IMR-90 (cell line): ENCODE measurements at regions not wholly inside any gene's neighbourhood (a gene's known extent, or its start where the extent isn't known, plus 50 kb on each side); places are given as distances from the start of the nearest gene placed in this dataset.

Source experiments
- ATAC-seq: fragments of 200-7000 bp; cut with Tn5 transposase; 2 replicates; pipeline ENCODE4 v1.9.1; 2020; ENCODE audit warnings: low read depth, mild to moderate bottlenecking, moderate library complexity
- BruUV-seq: library from RNA; stranded (reverse); fragments of 400-500 nt; replicated peaks from 2 replicates; lab custom pipeline; 2021; lab: Mats Ljungman, UMichigan
- CTCF ChIA-PET: fragments of 300-600 bp; formaldehyde crosslinking; extraction: SDS; loops from one replicate; lab custom pipeline; 2021; ENCODE audit warnings: antibody characterized with exemption; lab: Yijun Ruan, JAX
- POLR2A ChIA-PET: fragments of 300-600 bp; sonication (Branson Sonifier 250); formaldehyde crosslinking; loops from one replicate; lab custom pipeline; 2022; ENCODE audit warnings: antibody characterized with exemption; ENCODE audit not compliant: unreplicated experiment; lab: Charles Lee
- DNase-seq: peaks from one replicate; pipeline ENCODE4 v3.0.0; 2013
- H2AFZ ChIP-seq: replicated peaks from 2 replicates; pipeline ENCODE3; 2013; ENCODE audit warnings: low read length, mild to moderate bottlenecking; ENCODE audit not compliant: poor library complexity
- H2AK5ac ChIP-seq: 2 replicates; pipeline ENCODE4 v1.6.1; 2013; ENCODE audit warnings: low read depth, low read length, inconsistent platforms
- H2AK9ac ChIP-seq: replicated peaks from 2 replicates; pipeline ENCODE3; 2013; ENCODE audit warnings: mild to moderate bottlenecking, low read depth, low read length, moderate library complexity; ENCODE audit not compliant: poor library complexity
- H2BK120ac ChIP-seq: 2 replicates; pipeline ENCODE4 v1.6.1; 2013; ENCODE audit warnings: low read depth, low read length, inconsistent platforms
- H2BK15ac ChIP-seq: 3 replicates; pipeline ENCODE4 v1.6.1; 2013; ENCODE audit warnings: low read depth, low read length, inconsistent platforms
- H2BK20ac ChIP-seq: 2 replicates; pipeline ENCODE4 v1.6.1; 2013; ENCODE audit warnings: low read depth, mild to moderate bottlenecking, inconsistent platforms, low read length, moderate library complexity
- H2BK5ac ChIP-seq: 2 replicates; pipeline ENCODE4 v1.6.1; 2013; ENCODE audit warnings: mild to moderate bottlenecking, low read depth, low read length, inconsistent platforms; ENCODE audit not compliant: poor library complexity, severe bottlenecking
- H3K14ac ChIP-seq: replicated peaks from 2 replicates; pipeline ENCODE4 v1.6.1; 2013; ENCODE audit warnings: low read depth, low read length, inconsistent platforms
- H3K18ac ChIP-seq: 2 replicates; pipeline ENCODE4 v1.6.1; 2013; ENCODE audit warnings: low read depth, low read length, control low read depth
- H3K23ac ChIP-seq: 2 replicates; pipeline ENCODE4 v1.6.1; 2013; ENCODE audit warnings: low read depth, low read length, inconsistent platforms
- H3K27ac ChIP-seq: 2 replicates; pipeline ENCODE4 v1.5.1; 2013; ENCODE audit warnings: mild to moderate bottlenecking, control low read depth, low read length; ENCODE audit not compliant: insufficient read depth
- H3K27me3 ChIP-seq: 2 replicates; pipeline ENCODE4 v1.6.1; 2013; ENCODE audit warnings: low read length; ENCODE audit not compliant: control insufficient read depth, insufficient read depth
- H3K36me3 ChIP-seq: 2 replicates; pipeline ENCODE4 v1.6.1; 2013; ENCODE audit warnings: low read length, mixed read lengths; ENCODE audit not compliant: control insufficient read depth, insufficient read depth
- H3K4ac ChIP-seq: 2 replicates; pipeline ENCODE4 v1.6.1; 2013; ENCODE audit warnings: low read depth, low read length, inconsistent platforms
- H3K4me1 ChIP-seq: 2 replicates; pipeline ENCODE4 v1.6.1; 2013; ENCODE audit warnings: low read length, mixed read lengths; ENCODE audit not compliant: control insufficient read depth, insufficient read depth
- H3K4me2 ChIP-seq: 2 replicates; pipeline ENCODE4 v1.6.1; 2013; ENCODE audit warnings: low read depth, mild to moderate bottlenecking, control low read depth, low read length, moderate library complexity
- H3K4me3 ChIP-seq: 2 replicates; pipeline ENCODE4 v1.5.1; 2013; ENCODE audit warnings: low read depth, mild to moderate bottlenecking, control low read depth, low read length, moderate library complexity; ENCODE audit not compliant: insufficient read depth
- H3K56ac ChIP-seq: 2 replicates; pipeline ENCODE4 v1.6.1; 2013; ENCODE audit warnings: low read length, inconsistent platforms; ENCODE audit not compliant: insufficient read depth; ENCODE audit errors: extremely low read depth
- H3K79me1 ChIP-seq, 2 experiments: 2 replicates each; pipeline ENCODE4 v1.6.1; 2013; ENCODE audit warnings: low read length in 2 of 2, inconsistent platforms in 1 of 2, low read depth in 1 of 2
- H3K9ac ChIP-seq: 2 replicates; pipeline ENCODE4 v1.6.1; 2013; ENCODE audit warnings: low read depth, low read length, control low read depth
- H3K9me1 ChIP-seq: 2 replicates; pipeline ENCODE4 v1.6.1; 2013; ENCODE audit warnings: low read length, inconsistent platforms; ENCODE audit not compliant: insufficient read depth
- H3K9me3 ChIP-seq: 2 replicates; pipeline ENCODE4 v1.6.1; 2013; ENCODE audit warnings: low read length; ENCODE audit not compliant: control insufficient read depth, insufficient read depth
- H4K20me1 ChIP-seq: 2 replicates; pipeline ENCODE4 v1.6.1; 2013; ENCODE audit warnings: low read length, inconsistent platforms; ENCODE audit not compliant: insufficient read depth
- H4K5ac ChIP-seq: 2 replicates; pipeline ENCODE4 v1.6.1; 2013; ENCODE audit warnings: mild to moderate bottlenecking, low read depth, low read length, control low read depth
- H4K8ac ChIP-seq, 2 experiments: 2 replicates each; pipeline ENCODE4 v1.6.1; 2013; ENCODE audit warnings: low read depth in 2 of 2, low read length in 2 of 2, control low read depth in 1 of 2, inconsistent platforms in 1 of 2
- H4K91ac ChIP-seq: 2 replicates; pipeline ENCODE4 v1.6.1; 2013; ENCODE audit warnings: low read depth, low read length, inconsistent platforms; ENCODE audit not compliant: insufficient read depth
- CHD1 ChIP-seq: IDR thresholded peaks from 2 replicates; pipeline ENCODE4 v1.6.1; 2012; ENCODE audit warnings: low read depth, low read length, improper control_type of control experiment
- MAFK ChIP-seq: IDR thresholded peaks from 2 replicates; pipeline ENCODE4 v1.6.1; 2012; ENCODE audit warnings: low read depth, low read length, improper control_type of control experiment
- MXI1 ChIP-seq: IDR thresholded peaks from 2 replicates; pipeline ENCODE4 v1.6.1; 2012; ENCODE audit warnings: low read depth, mild to moderate bottlenecking, low read length, moderate library complexity, borderline replicate concordance
- NFE2L2 ChIP-seq: fragments of 150-350 bp; IDR thresholded peaks from 2 replicates; pipeline ENCODE4 v1.6.1; 2016; ENCODE audit warnings: low read depth, mild to moderate bottlenecking, low read length
- POLR2A ChIP-seq: IDR thresholded peaks from 2 replicates; pipeline ENCODE4 v1.6.1; 2012; ENCODE audit warnings: mild to moderate bottlenecking, low read depth, low read length
- RFX5 ChIP-seq: IDR thresholded peaks from 2 replicates; pipeline ENCODE4 v1.8.0; 2012; ENCODE audit warnings: low read depth, mild to moderate bottlenecking, low read length, moderate library complexity
- WGBS, 2 experiments: methylation state at CpG; one replicate each; pipeline versions ENCODE4 v1.1.5 to v1.1.7; 2013; ENCODE audit warnings: missing lambda C conversion rate in 2 of 2; ENCODE audit not compliant: insufficient read length in 1 of 2; ENCODE audit errors: extremely low coverage in 2 of 2; 5-methylcytosine and 5-hydroxymethylcytosine counted together
- dilution Hi-C: fragments of 300-500 bp; cut with HindIII; formaldehyde crosslinking; loops from one replicate; pipeline ENCODE4 v1.14.3; 2018; ENCODE audit warnings: low sequenced_read_pairs; ENCODE audit not compliant: unreplicated experiment
- in situ Hi-C: fragments of 300-500 bp; cut with MboI; formaldehyde crosslinking; loops from 3 replicates; pipeline ENCODE4 v1.14.3; 2019; ENCODE audit warnings: low sequenced_read_pairs, inconsistent platforms, mixed read lengths
- intact Hi-C: fragments of 100-400 bp; cut with micrococcal nuclease; formaldehyde crosslinking; loops from 2 replicates; pipeline ENCODE4 v1.10.0; 2022
- TF ChIP-seq, protein P1 (sequence below): fragments of 150-350 bp; IDR thresholded peaks from 2 replicates; pipeline ENCODE4 v1.6.1; 2016; ENCODE audit warnings: low read depth, mild to moderate bottlenecking, low read length, moderate library complexity, borderline replicate concordance

- no peak overlapping the region for H3K9ac ChIP-seq
- H3K9me3 ChIP-seq = no peaks in the 10 kb centered on the region
- no peaks in the 10 kb centered on the region for H3K36me3 ChIP-seq
- H3K18ac ChIP-seq = no peak overlapping the region
- no peak overlapping the region for H4K91ac ChIP-seq
- H3K27ac ChIP-seq = no peak overlapping the region
- no peak overlapping the region for H3K4ac ChIP-seq
- H4K20me1 ChIP-seq = no peaks in the 10 kb centered on the region
- no peak overlapping the region for H4K5ac ChIP-seq
- no TSS peak for BruUV-seq
- no peak overlapping the region for H3K14ac ChIP-seq
- in situ Hi-C loops (no loop called here), intact Hi-C loops (no loop called here), dilution Hi-C loops (no loop called here)
- no peak overlapping the region for H2BK120ac ChIP-seq
- CTCF ChIA-PET = no interaction called here
- H2BK5ac ChIP-seq = no peak overlapping the region
- no peak overlapping the region for H4K8ac ChIP-seq
- H3K4me2 ChIP-seq = no peak overlapping the region
- TF ChIP-seq MAFK (no peak), NFE2L2 (no peak), RFX5 (no peak), POLR2A (no peak), CHD1 (no peak), MXI1 (no peak)
- TF ChIP-seq, protein P1, sequence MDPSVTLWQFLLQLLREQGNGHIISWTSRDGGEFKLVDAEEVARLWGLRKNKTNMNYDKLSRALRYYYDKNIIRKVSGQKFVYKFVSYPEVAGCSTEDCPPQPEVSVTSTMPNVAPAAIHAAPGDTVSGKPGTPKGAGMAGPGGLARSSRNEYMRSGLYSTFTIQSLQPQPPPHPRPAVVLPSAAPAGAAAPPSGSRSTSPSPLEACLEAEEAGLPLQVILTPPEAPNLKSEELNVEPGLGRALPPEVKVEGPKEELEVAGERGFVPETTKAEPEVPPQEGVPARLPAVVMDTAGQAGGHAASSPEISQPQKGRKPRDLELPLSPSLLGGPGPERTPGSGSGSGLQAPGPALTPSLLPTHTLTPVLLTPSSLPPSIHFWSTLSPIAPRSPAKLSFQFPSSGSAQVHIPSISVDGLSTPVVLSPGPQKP = no peak
- H2AK9ac ChIP-seq = no peak overlapping the region
- no peak overlapping the region for H2AFZ ChIP-seq
- H3K79me1 ChIP-seq = no peaks in the 10 kb centered on the region
- ATAC-seq = no peak
- no peaks in the 10 kb centered on the region for H3K9me1 ChIP-seq
- no peaks in the 10 kb centered on the region for H3K27me3 ChIP-seq
- POLR2A ChIA-PET = no interaction called here
- H3K4me1 ChIP-seq = no peaks in the 10 kb centered on the region
- H2BK15ac ChIP-seq = no peak overlapping the region
- H3K4me3 ChIP-seq = no peak overlapping the region
- no CpG with 5 or more reads among the region's 4 CpGs for WGBS, 2 experiments
- H2AK5ac ChIP-seq = no peak overlapping the region
- no peak for DNase-seq
- no peak overlapping the region for H3K56ac ChIP-seq
- H2BK20ac ChIP-seq = no peak overlapping the region
- H3K23ac ChIP-seq = no peak overlapping the region
Observed at GRCh38 chr7:83872501-83872900, 223.6 kb upstream of the SEMA3E start.
